ENCODE measurements at regions not wholly inside any gene's neighbourhood (a gene's known extent, or its start where the extent isn't known, plus 50 kb on each side); places are given as distances from the start of the nearest gene placed in this dataset.

DNA sequence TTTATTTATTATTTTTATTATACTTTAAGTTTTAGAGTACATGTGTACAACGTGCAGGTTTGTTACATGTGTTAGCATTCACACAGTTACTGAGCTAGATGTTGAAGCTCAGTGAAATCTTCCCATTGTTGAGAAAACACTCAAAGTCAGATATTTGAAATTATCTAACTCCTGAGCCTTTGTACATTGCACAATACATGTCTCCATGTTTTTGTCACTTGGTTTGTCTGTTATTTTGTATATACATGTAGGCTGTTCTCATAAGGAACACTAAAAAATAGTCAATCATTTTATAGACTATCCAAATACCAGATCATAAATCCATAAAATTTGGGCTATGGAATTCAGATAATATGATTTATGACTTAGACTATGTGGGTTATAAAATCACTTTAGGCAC is 1126.5 kb downstream of the NSUN3 start:
- ChIA-PET CTCF (no interaction called here), POLR2A (ENCODE audit: low non-redundant PET) (no interaction called here)
- Histone ChIP-seq H3K27me3 (replicated peaks; ENCODE audit: insufficient read depth, low read depth, low read length, poor library complexity) (no peaks in the 10 kb centered on the region), H3K27ac (ENCODE audit: low read depth, low read length, poor library complexity, severe bottlenecking) (no peak overlapping the region), H3K9me3 (ENCODE audit: low read depth, low read length, poor library complexity, severe bottlenecking) (peaks cover 27% of the 10 kb centered on the region), H3K4me1 (ENCODE audit: insufficient read depth, low read length, poor library complexity, severe bottlenecking) (no peaks in the 10 kb centered on the region), H3K36me3 (ENCODE audit: insufficient read depth, low read length, poor library complexity, severe bottlenecking) (no peaks in the 10 kb centered on the region), H3K4me3 (ENCODE audit: low read depth, low read length, poor library complexity, severe bottlenecking) (no peak overlapping the region)
- no TSS peak for BruUV-seq (replicated peaks)
- DNase-seq (ENCODE audit: low spot score): no peak
- no peak for TF ChIP-seq EZH2 (IDR thresholded peaks at IDR 0.05; ENCODE audit: borderline replicate concordance, low read depth, low read length, poor library complexity, severe bottlenecking)
- TF ChIP-seq, protein P1, sequence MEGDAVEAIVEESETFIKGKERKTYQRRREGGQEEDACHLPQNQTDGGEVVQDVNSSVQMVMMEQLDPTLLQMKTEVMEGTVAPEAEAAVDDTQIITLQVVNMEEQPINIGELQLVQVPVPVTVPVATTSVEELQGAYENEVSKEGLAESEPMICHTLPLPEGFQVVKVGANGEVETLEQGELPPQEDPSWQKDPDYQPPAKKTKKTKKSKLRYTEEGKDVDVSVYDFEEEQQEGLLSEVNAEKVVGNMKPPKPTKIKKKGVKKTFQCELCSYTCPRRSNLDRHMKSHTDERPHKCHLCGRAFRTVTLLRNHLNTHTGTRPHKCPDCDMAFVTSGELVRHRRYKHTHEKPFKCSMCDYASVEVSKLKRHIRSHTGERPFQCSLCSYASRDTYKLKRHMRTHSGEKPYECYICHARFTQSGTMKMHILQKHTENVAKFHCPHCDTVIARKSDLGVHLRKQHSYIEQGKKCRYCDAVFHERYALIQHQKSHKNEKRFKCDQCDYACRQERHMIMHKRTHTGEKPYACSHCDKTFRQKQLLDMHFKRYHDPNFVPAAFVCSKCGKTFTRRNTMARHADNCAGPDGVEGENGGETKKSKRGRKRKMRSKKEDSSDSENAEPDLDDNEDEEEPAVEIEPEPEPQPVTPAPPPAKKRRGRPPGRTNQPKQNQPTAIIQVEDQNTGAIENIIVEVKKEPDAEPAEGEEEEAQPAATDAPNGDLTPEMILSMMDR (conservative IDR thresholded peaks at IDR 0.05; ENCODE audit: low read depth, low read length): no peak
- intact Hi-C loops (cut with micrococcal nuclease; ENCODE audit: unreplicated experiment): no loop called here

DNA sequence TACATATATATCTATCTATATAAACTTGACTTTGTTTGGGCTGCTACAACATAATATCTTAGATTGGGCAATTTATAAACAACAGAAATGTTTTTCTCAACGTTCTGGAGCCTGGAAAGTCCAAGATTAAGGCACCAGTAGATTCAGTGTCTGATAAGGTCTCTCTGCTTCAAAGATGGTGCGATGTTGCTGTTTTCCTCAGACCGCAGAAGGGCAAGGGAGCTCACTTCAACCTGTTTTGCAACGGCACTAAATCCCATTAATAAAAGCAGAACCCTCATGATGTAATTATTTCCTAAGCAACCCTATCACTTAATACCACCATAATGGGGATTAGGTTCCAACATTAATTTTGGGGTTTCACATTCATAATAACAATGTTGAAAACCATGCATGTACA is 1134.8 kb downstream of the NSUN3 start:
- no peaks in the 10 kb centered on the region for H3K4me1 ChIP-seq (ENCODE audit: insufficient read depth, low read length, poor library complexity, severe bottlenecking)
- no peaks in the 10 kb centered on the region for H3K27me3 ChIP-seq (replicated peaks; ENCODE audit: insufficient read depth, low read depth, low read length, poor library complexity)
- H3K4me3 ChIP-seq (ENCODE audit: low read depth, low read length, poor library complexity, severe bottlenecking): no peak overlapping the region
- CTCF ChIA-PET: no interaction called here
- H3K36me3 ChIP-seq (ENCODE audit: insufficient read depth, low read length, poor library complexity, severe bottlenecking): no peaks in the 10 kb centered on the region
- DNase-seq (ENCODE audit: low spot score): no peak
- peaks cover 20% of the 10 kb centered on the region for H3K9me3 ChIP-seq (ENCODE audit: low read depth, low read length, poor library complexity, severe bottlenecking)
- H3K27ac ChIP-seq (ENCODE audit: low read depth, low read length, poor library complexity, severe bottlenecking): no peak overlapping the region
- BruUV-seq (replicated peaks): no TSS peak
- TF ChIP-seq, protein P1 (conservative IDR thresholded peaks at IDR 0.05; ENCODE audit: low read depth, low read length): no peak
- no peak for TF ChIP-seq EZH2 (IDR thresholded peaks at IDR 0.05; ENCODE audit: borderline replicate concordance, low read depth, low read length, poor library complexity, severe bottlenecking)
- POLR2A ChIA-PET (ENCODE audit: low non-redundant PET): no interaction called here
- intact Hi-C loops (cut with micrococcal nuclease; ENCODE audit: unreplicated experiment): no loop called here

DNA sequence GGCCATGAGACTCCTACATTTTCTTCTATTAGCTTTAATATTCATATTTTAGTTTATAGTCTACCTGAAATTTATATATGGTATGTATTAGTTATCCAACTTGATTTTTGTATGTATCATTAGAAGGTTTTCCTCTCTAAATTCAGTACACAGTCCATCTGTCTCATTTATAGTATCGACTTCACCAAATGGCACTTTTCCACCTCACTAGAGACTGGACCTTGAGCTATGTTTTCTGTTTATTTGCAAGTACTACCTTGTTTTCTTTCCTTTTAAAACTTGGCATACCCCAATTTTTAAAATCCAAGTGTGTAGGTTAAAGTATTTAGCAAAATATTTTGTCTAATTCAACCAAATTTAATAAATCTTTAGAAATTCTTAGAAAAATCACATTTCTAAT is 1137.5 kb downstream of the NSUN3 start:
- TF ChIP-seq, protein P1 (conservative IDR thresholded peaks at IDR 0.05; ENCODE audit: low read depth, low read length): no peak
- TF ChIP-seq EZH2 (IDR thresholded peaks at IDR 0.05; ENCODE audit: borderline replicate concordance, low read depth, low read length, poor library complexity, severe bottlenecking): no peak
- ChIA-PET POLR2A (ENCODE audit: low non-redundant PET) (no interaction called here), CTCF (no interaction called here)
- H3K4me1 ChIP-seq (ENCODE audit: insufficient read depth, low read length, poor library complexity, severe bottlenecking): no peaks in the 10 kb centered on the region
- no peak overlapping the region for H3K4me3 ChIP-seq (ENCODE audit: low read depth, low read length, poor library complexity, severe bottlenecking)
- no peak overlapping the region for H3K27ac ChIP-seq (ENCODE audit: low read depth, low read length, poor library complexity, severe bottlenecking)
- no peaks in the 10 kb centered on the region for H3K36me3 ChIP-seq (ENCODE audit: insufficient read depth, low read length, poor library complexity, severe bottlenecking)
- no peaks in the 10 kb centered on the region for H3K27me3 ChIP-seq (replicated peaks; ENCODE audit: insufficient read depth, low read depth, low read length, poor library complexity)
- DNase-seq (ENCODE audit: low spot score): no peak
- intact Hi-C loops (cut with micrococcal nuclease; ENCODE audit: unreplicated experiment): no loop called here
- BruUV-seq (replicated peaks): no TSS peak
- peaks cover 16% of the 10 kb centered on the region for H3K9me3 ChIP-seq (ENCODE audit: low read depth, low read length, poor library complexity, severe bottlenecking)

Data from A673 (cell line).